HCT116 (cell line): ENCODE measurements at regions not wholly inside any gene's neighbourhood (a gene's known extent, or its start where the extent isn't known, plus 50 kb on each side); places are given as distances from the start of the nearest gene placed in this dataset.

Experiments used
- ATF3 ChIP-seq: IDR thresholded peaks from 2 replicates; pipeline ENCODE4 v1.6.1; 2012
- CEBPB ChIP-seq: IDR thresholded peaks from 2 replicates; pipeline ENCODE4 v1.6.1; 2012; ENCODE audit warnings: low read depth
- CTCF ChIP-seq, 3 experiments: fragments of 200-600 bp in 1 of 3; sonication (generic) in 1 of 3; IDR thresholded peaks in 2 of 3; conservative IDR thresholded peaks in 1 of 3; 2 replicates each; pipeline ENCODE4 v1.5.1; 2012 to 2017; ENCODE audit warnings: low read depth in 2 of 3, low read length in 2 of 3, antibody characterized with exemption in 1 of 3, borderline replicate concordance in 1 of 3, control low read depth in 1 of 3, mild to moderate bottlenecking in 1 of 3, mixed read lengths in 1 of 3, mixed run types in 1 of 3, moderate library complexity in 1 of 3; ENCODE audit not compliant: insufficient read depth in 1 of 3
- ELF1 ChIP-seq: IDR thresholded peaks from 2 replicates; pipeline ENCODE4 v1.6.1; 2012; ENCODE audit warnings: low read depth, borderline replicate concordance
- EZH2 ChIP-seq: fragments of 200-600 bp; sonication (generic); IDR thresholded peaks from 2 replicates; pipeline ENCODE4 v1.6.1; 2017; ENCODE audit warnings: antibody characterized with exemption, mixed run types
- EZH2phosphoT487 ChIP-seq: fragments of 200-600 bp; IDR thresholded peaks from 2 replicates; pipeline ENCODE4 v1.6.1; 2018; ENCODE audit warnings: antibody characterized with exemption, borderline replicate concordance
- POLR2A ChIP-seq: IDR thresholded peaks from 2 replicates; pipeline ENCODE4 v1.7.0; 2011; ENCODE audit warnings: borderline replicate concordance; ENCODE audit not compliant: insufficient read depth, insufficient read length; ENCODE audit errors: extremely low read depth
- SP1 ChIP-seq: IDR thresholded peaks from 2 replicates; pipeline ENCODE4 v1.6.1; 2012; ENCODE audit warnings: low read depth
- TF ChIP-seq, protein P1 (sequence below): IDR thresholded peaks from 2 replicates; pipeline ENCODE4 v1.6.1; 2012; ENCODE audit warnings: low read depth
- TF ChIP-seq, protein P2 (sequence below): IDR thresholded peaks from 2 replicates; pipeline ENCODE4 v1.6.1; 2012
- TF ChIP-seq, protein P3 (sequence below): IDR thresholded peaks from 2 replicates; pipeline ENCODE4 v1.6.1; 2011; ENCODE audit warnings: mild to moderate bottlenecking, low read length, moderate library complexity; ENCODE audit not compliant: insufficient replicate concordance; ENCODE audit errors: extremely low read depth

DNA sequence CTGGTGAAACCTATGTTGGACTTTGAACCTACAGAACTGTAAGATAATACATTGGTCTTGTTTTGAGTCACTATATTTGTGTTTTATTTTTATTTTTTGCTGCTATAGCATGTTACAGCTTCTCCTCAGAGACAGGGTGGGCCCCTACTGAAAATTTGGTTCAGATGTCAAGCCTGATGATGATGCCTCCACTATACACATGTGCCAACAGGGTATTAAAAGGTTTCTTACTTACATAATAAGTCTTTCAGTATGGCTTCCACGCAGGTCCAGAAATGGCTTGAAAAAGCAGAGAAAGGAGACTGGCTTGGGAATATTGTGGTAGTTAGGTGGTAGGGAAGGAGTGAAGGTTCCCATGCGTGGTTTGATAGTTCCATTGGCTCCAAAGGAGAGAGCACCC lies 52.9 kb upstream of the ELAC2 start:
- TF ChIP-seq ELF1 (no peak), CTCF (IDR thresholded peaks at IDR 0.05 in 2 of 3, conservative IDR thresholded peaks at IDR 0.05 in 1 of 3; ENCODE audit: borderline replicate concordance in 1 of 3, insufficient read depth in 1 of 3, low read depth in 2 of 3, low read length in 2 of 3) (no peak), SP1 (no peak), CEBPB (no peak), EZH2 (no peak), EZH2phosphoT487 (no peak), POLR2A (no peak), ATF3 (no peak)
- TF ChIP-seq, protein P1, sequence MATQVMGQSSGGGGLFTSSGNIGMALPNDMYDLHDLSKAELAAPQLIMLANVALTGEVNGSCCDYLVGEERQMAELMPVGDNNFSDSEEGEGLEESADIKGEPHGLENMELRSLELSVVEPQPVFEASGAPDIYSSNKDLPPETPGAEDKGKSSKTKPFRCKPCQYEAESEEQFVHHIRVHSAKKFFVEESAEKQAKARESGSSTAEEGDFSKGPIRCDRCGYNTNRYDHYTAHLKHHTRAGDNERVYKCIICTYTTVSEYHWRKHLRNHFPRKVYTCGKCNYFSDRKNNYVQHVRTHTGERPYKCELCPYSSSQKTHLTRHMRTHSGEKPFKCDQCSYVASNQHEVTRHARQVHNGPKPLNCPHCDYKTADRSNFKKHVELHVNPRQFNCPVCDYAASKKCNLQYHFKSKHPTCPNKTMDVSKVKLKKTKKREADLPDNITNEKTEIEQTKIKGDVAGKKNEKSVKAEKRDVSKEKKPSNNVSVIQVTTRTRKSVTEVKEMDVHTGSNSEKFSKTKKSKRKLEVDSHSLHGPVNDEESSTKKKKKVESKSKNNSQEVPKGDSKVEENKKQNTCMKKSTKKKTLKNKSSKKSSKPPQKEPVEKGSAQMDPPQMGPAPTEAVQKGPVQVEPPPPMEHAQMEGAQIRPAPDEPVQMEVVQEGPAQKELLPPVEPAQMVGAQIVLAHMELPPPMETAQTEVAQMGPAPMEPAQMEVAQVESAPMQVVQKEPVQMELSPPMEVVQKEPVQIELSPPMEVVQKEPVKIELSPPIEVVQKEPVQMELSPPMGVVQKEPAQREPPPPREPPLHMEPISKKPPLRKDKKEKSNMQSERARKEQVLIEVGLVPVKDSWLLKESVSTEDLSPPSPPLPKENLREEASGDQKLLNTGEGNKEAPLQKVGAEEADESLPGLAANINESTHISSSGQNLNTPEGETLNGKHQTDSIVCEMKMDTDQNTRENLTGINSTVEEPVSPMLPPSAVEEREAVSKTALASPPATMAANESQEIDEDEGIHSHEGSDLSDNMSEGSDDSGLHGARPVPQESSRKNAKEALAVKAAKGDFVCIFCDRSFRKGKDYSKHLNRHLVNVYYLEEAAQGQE: no peak
- TF ChIP-seq, protein P2, sequence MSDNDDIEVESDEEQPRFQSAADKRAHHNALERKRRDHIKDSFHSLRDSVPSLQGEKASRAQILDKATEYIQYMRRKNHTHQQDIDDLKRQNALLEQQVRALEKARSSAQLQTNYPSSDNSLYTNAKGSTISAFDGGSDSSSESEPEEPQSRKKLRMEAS: no peak
- TF ChIP-seq, protein P3, sequence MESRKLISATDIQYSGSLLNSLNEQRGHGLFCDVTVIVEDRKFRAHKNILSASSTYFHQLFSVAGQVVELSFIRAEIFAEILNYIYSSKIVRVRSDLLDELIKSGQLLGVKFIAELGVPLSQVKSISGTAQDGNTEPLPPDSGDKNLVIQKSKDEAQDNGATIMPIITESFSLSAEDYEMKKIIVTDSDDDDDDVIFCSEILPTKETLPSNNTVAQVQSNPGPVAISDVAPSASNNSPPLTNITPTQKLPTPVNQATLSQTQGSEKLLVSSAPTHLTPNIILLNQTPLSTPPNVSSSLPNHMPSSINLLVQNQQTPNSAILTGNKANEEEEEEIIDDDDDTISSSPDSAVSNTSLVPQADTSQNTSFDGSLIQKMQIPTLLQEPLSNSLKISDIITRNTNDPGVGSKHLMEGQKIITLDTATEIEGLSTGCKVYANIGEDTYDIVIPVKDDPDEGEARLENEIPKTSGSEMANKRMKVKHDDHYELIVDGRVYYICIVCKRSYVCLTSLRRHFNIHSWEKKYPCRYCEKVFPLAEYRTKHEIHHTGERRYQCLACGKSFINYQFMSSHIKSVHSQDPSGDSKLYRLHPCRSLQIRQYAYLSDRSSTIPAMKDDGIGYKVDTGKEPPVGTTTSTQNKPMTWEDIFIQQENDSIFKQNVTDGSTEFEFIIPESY: no peak
